Kidney epithelial cell (primary cell): ENCODE measurements at regions not wholly inside any gene's neighbourhood (a gene's known extent, or its start where the extent isn't known, plus 50 kb on each side); places are given as distances from the start of the nearest gene placed in this dataset.
"Not testable (repeated sequence)": the region's sequence is repeated elsewhere in the genome, so short reads cannot be mapped to it uniquely, and the experiment has no call there.

ENCODE experiments used
- DNase-seq: peaks from one replicate; pipeline ENCODE4 v3.0.0-alpha.2; 2010; ENCODE audit warnings: low read depth
- H3K27me3 ChIP-seq: 2 replicates; pipeline ENCODE4 v1.6.0; 2011; ENCODE audit warnings: low read length; ENCODE audit not compliant: control insufficient read depth, insufficient read depth
- H3K36me3 ChIP-seq: 2 replicates; pipeline ENCODE4 v1.5.1; 2011; ENCODE audit warnings: low read length; ENCODE audit not compliant: control insufficient read depth, insufficient read depth
- H3K4me3 ChIP-seq: 2 replicates; pipeline ENCODE4 v1.5.1; 2011; ENCODE audit warnings: low read depth, mild to moderate bottlenecking, control low read depth, low read length
- CTCF ChIP-seq: IDR thresholded peaks from 2 replicates; pipeline ENCODE4 v1.5.1; 2011; ENCODE audit warnings: mild to moderate bottlenecking, moderate library complexity, low read length, control low read depth, inconsistent platforms; ENCODE audit not compliant: insufficient read depth, poor library complexity, severe bottlenecking

DNA sequence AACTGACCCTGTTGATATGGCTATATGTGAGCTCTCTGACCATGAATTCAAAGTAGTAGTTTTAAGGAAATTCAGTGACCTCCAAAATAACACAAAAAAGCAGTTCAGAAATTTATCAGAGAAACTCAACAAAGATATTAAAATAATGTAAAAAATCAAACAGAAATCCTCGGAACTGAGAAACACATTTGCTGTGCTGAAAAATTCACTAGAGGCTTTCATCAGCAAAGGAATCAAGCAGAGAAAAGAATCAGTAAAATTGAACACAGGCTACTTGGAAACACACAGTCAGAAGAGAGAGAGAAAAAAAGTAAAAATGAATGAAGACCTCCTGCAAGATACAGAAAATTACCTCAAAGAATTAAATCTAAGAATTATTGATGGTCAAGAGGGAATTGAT is 417.2 kb downstream of the TMEM232 start:
- no peak overlapping the region for H3K4me3 ChIP-seq
- no peak for DNase-seq
- TF ChIP-seq CTCF, result no peak
- H3K36me3 ChIP-seq, result no peaks in the 10 kb centered on the region
- H3K27me3 ChIP-seq, result no peaks in the 10 kb centered on the region

DNA sequence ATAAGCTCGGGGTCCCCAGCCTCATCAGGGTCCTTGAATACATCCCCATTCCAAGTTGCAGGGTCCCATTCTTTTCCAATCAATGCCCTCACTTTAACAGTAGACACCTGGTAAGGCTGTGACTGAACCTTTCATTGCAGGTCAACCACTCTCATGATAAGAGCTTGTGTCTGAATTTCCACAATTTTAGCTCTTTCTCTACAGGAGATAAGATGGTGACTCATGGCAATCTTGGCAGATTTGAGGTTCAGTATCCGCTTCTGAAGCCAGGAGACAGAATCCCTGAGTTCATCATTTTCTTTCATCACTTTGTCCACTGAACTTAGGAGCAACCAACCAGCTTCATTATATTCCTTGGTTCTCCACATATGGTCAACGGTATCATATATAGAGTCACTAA is 409.9 kb downstream of the TMEM232 start:
- H3K36me3 ChIP-seq, H3K4me3 ChIP-seq, H3K27me3 ChIP-seq, DNase-seq: not testable (repeated sequence)

DNA sequence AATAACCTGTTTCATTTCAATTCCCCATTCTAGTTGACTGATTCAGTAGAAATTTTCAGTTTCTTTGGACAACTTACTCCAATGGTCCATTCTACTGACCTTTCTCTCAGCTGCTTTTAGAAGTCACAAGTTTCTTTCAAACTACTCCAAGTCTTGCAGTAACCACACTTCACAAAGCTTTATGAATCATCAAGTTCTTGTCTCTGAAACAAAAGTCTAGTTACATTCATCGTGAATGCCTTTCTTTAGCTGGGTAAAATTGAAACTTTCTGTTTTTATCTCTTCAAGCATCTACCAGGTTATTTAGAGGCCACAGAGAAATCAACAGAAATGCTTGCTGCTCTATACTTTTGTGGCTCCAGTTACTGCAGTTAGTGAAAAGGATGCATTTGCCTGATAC is 405.4 kb downstream of the TMEM232 start:
- TF ChIP-seq CTCF, result no peak
- Histone ChIP-seq H3K4me3 (no peak overlapping the region), H3K27me3 (no peaks in the 10 kb centered on the region), H3K36me3 (no peaks in the 10 kb centered on the region)
- peak; percentile 10 for DNase-seq

DNA sequence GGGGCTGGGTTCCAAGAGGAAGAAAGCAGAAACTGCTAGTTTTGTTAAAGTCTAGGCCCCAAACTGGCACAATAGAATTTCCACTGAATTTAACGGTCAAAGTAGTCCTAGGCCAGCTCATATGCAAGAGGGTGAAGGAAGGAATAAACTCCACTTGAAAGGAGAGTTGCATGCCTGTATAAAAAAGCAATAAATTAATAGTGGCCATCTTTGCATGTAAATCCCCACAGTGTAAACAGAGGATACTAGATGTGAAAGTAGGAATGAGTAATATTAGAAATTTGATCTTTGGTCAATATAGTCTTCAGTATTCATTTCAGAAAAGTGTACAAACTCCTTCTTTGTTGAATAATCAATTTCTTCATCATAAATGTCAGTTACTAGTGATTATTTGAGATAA is 403.1 kb downstream of the TMEM232 start:
- H3K27me3 ChIP-seq, result no peaks in the 10 kb centered on the region
- TF ChIP-seq CTCF, result no peak
- no peak overlapping the region for H3K4me3 ChIP-seq
- DNase-seq, result no peak
- no peaks in the 10 kb centered on the region for H3K36me3 ChIP-seq

GRCh38 chr5:110323832-110324231 is 402.6 kb downstream of the TMEM232 start:
- no peak overlapping the region for H3K4me3 ChIP-seq
- no peaks in the 10 kb centered on the region for H3K36me3 ChIP-seq
- no peak for TF ChIP-seq CTCF
- no peak for DNase-seq
- no peaks in the 10 kb centered on the region for H3K27me3 ChIP-seq

GRCh38 chr5:110324876-110325275 is 401.6 kb downstream of the TMEM232 start:
- no peaks in the 10 kb centered on the region for H3K36me3 ChIP-seq
- TF ChIP-seq CTCF, result no peak

More at GRCh38 chr5:110324876-110325275, 401.6 kb downstream of the TMEM232 start:
- no peak for DNase-seq
- Histone ChIP-seq H3K4me3 (no peak overlapping the region), H3K27me3 (no peaks in the 10 kb centered on the region)
